Central memory CD4-positive, alpha-beta T cell (primary cell): ENCODE measurements at regions not wholly inside any gene's neighbourhood (a gene's known extent, or its start where the extent isn't known, plus 50 kb on each side); places are given as distances from the start of the nearest gene placed in this dataset.
"Not testable (repeated sequence)": the region's sequence is repeated elsewhere in the genome, so short reads cannot be mapped to it uniquely, and the experiment has no call there.

Source experiments
- DNase-seq: peaks from one replicate; pipeline ENCODE4 v3.0.0; 2022

DNA sequence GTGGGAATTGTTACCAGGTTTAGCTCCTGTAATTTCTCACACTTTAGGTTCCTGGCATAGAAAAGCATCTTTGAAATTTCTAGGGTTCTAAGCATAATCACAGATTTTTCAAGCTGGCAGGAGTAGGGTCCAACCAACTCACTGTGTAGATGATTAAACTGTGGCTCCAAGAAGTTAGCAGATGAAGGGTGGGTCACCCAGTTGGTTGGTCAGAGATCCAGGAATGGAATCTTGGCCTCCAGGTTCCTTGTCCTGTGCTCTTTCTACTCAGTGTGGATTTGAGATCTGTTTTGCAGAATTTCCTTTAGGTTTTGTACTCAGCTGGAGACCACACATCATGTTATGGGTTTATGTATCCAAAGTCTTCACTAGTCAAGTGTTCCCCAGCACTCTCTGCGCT lies 90.3 kb upstream of the MAML3 start:
- no peak for DNase-seq

DNA sequence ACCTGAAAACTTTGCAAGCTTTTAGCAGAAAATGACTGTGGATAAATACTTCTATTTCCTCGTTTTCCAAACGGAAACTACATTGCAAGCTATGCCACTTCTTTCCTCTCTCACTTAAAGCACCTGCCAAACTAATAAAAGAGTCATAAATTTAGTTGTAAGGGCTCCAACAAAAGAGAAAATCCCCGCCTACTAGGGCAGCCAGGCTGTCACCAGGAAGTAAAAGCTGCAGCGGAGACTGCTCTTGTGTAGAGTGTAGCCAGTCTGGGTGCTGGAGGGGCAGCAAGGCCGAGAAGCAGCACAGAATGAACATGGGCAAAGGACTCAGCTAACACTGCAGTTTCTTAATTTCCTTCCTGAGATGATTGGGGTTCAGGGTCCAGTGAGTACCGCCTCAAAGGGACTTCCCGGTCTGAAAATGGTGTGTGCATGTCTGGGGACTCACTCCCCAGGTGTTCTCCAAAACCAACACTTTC lies 89.3 kb upstream of the MAML3 start:
- DNase-seq, result no peak

- no peak for DNase-seq
Observed at GRCh38 chr4:140242357-140243277, 88.6 kb upstream of the MAML3 start.

DNA sequence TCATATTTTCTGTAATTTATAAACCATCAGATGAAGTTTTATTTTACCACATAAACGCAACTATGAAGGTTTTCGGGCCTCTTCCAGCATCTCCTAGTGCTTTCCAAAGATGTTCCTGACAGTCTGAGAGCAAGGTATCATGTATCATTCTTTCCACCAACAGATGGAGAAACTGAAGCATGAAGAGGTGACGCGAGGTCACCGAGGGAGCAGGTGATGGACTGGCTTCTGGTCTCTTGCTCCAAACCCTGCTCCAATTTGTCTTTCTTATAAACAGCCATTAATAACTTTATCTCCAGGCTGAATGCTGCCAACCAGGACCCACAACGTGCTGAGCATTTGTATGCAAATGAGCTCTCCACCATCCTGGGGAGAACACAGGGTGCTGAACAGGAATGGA lies 86.3 kb upstream of the MAML3 start:
- no peak for DNase-seq

GRCh38 chr4:140239311-140239710 lies 85.3 kb upstream of the MAML3 start:
- no peak for DNase-seq

GRCh38 chr4:140238351-140239056 lies 84.5 kb upstream of the MAML3 start:
- no peak for DNase-seq

GRCh38 chr4:140237616-140238350 lies 83.8 kb upstream of the MAML3 start:
- no peak for DNase-seq

DNA sequence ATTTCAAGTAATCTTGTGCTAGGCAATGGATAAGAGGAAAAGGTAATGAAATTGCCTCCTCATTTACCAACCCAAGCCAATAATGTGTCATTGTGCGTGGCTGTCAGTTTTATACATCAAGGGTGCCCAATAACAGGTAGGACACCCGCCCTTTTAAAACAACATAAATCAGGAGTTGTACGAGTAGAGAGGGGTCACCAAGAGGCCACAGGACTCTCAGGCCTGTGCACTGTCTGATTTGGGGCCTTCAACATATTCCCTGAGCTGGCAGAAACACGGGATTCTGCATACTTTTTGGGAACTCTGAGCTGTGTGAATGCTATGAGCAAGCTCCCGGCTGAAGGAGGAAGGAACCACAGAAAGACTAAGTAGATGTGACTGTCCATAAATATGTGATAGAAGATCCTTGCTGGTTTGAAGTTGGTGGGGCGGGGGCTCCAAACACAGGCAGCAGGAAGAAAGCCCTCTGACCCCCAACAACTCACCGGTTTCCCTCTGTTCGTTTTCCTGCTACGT lies 82.7 kb upstream of the MAML3 start:
- DNase-seq, result no peak

DNA sequence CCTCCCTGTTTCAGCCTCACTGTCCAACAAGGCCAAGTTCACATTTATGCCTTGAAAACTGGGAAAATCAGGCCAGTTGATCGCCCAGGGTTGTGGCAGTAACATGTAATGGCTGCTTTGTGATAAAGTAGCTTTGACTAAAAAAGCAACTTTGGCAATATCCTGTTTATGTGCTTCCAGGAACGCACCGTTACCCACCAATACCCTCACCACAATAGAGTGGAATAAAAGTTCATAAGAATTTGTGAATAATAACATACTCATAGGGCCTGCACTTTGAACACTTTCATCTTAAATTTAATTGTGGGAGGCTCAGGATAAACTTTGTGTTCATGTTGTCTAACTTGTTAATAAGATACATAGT lies 80.7 kb upstream of the MAML3 start:
- DNase-seq, result no peak

DNA sequence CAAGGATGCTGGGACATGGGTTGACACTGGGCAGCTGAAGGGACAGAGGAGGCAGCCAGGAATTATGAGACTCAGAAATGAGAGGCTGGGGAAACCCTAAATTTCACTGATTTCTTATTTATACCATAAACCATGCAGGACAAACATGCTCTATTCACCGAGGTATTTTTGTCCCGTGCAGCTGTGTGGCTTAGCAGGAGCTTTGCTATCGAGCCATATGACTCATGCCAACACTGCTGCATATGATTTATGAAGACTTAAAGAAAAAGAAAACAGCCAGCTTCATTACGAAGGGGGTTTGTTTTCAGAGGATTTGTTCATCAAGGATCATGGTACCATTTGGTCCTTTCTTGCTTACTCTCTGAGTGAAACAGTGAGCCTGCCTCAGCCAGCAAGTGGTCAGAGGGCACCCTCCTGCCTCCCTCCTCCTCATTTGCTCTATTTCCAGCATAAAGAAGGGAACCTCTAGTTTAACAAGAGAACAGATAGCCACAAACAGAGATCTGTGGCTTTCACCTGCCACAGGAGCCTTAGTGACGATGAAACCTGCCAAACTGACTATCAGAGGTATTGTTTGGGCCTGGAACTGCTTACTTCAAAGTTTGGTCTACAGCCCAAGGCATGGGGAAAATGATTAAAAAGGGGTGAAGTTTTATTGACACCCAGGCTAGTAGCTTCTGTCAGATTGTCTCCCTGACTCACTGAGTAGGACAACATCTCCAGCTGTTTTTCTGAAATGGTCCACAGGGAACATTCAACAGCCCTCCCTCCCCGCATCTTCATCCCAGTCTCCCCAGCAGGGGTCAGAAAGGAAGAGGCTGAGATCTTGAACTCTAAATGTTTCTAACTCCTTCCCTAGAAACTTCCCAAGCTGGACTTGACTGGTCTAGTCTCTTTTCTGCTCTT lies 80.1 kb upstream of the MAML3 start:
- DNase-seq, result no peak

DNA sequence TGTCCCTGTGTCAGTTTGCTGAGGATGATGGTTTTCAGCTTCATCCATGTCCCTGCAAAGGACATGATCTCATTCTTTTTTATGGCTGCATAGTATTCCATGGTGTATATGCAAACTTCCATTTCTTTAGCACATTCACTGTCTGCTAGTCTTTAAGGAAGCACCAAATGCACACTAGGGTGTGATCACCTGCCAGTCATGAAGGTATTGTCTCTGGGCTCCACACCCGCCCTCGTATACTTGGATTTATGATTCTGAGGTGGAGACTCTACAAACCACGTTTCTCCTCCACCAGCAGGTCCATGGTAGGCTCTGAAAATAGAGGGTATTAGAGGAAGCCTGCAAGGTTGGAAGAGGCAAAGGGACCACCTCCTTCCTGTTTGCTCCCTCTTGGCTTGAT lies 75.9 kb upstream of the MAML3 start:
- no peak for DNase-seq

DNA sequence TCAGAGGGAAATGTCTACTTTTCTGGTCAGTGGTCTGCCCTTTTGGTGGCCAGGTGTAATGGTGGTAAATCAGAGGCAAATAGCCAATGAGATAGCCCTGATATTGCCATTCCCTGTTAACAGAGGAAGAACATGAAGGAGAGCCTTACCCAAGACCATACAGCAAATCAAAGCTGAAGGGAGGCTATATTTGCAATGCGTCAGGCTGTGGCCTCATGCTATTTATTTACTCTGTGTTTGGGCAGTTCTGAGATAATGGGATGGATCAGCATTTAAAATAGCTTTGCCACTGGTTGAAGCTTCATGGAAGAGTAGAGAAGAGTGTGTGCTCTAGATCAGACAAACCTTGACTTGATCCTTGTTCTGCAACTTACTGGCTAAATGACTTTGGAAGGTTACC lies 73.3 kb upstream of the MAML3 start:
- no peak for DNase-seq

- DNase-seq, result no peak
Observed at GRCh38 chr4:140223056-140223810, 69.2 kb upstream of the MAML3 start.

DNA sequence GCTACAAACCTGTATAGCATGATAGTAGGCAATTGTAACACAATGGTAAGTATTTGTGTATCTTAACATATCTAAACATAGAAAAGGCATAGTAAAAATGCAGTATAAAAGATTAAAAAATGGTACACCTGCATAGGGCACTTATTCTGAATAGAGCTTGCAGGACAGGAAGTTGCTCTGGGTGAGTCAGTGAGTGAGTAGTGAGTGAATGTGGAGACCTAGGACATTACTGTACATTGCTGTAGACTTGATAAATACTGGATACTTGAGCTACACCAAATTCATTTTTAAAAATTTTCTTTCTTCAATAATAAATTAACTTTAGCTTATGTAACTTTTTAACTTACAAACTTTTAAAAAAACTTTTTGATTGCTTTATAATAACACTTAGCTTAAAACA lies 68.2 kb upstream of the MAML3 start:
- DNase-seq, result no peak

DNA sequence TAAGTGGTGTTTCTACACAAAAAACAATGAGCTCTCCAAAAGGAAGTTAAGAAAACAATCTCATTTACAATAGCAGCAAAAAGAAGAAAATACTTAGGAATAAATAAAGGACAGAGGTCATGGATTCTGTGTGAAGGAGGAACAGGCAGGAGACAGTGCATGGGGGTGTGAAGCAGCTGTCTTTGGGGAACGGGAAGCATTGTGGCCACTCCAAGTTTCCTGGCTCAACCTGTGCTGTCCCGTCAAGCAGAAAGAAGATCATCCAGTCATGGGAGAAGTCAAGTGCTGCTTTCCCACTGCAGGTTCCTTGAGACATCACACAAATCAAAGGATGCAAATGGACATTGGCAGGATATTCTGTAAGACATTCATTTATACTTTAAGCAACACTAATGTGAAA lies 66.1 kb upstream of the MAML3 start:
- DNase-seq, result no peak

- no peak for DNase-seq
Observed at GRCh38 chr4:140219567-140219966, 65.6 kb upstream of the MAML3 start.

- DNase-seq, result not testable (repeated sequence)
Observed at GRCh38 chr4:140219070-140219469, 65.1 kb upstream of the MAML3 start.

DNA sequence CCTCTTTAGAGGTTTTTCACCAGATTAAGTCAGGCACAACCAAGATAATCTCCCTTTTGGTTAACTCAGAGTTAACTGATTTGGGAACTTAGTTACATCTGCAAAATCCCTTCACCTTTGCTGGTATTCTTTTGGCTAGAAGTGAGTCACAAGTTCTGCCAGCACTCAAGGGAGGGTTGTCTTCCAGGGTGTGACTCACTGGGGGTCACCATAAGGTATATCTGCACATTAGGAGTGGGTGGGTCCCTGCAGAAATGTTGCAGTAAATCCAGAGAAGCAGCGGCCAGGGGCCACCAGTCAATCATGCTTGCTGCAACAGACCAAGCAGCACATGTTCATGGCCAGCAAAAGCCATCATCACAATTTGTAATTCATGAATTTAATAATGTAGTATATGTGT lies 59.8 kb upstream of the MAML3 start:
- DNase-seq, result no peak

DNA sequence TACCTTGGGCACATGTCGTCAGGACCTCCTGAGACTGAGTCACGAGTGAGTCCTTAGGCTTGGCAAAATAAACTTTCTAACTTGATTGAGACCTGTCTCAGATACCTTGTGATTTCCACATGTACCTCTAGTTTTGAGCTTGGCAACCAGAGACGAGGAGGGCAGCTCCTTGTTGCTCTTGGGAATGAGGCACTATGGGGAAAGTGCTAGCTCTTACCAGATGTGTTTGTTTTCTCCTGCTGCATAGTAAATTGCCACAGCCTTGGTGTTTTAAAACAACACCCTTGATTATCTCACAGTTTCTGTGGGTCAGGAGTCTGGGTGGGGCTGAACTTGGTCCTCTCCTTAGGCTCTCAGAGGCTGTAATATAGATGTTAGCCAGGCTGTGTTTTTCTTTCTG lies 59.1 kb upstream of the MAML3 start:
- no peak for DNase-seq

DNA sequence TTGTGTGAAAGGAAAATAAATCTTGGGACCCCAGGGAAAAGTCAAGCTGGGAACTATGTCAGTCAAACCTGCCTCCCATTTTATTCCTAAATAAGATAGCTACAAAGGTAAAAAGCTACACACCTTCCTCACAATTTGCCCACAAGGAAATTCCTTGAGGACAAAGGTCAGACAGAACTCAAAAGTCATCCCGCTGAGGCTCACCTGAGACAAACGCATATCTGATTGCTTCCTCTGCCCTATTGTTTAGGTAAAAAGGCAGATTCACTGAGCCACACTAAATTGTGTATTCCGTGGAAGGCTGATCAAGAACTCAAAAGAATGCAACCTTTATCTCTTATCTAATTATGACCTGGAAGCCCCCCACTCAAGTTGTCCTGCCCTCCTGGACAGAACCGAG lies 58.7 kb upstream of the MAML3 start:
- no peak for DNase-seq

DNA sequence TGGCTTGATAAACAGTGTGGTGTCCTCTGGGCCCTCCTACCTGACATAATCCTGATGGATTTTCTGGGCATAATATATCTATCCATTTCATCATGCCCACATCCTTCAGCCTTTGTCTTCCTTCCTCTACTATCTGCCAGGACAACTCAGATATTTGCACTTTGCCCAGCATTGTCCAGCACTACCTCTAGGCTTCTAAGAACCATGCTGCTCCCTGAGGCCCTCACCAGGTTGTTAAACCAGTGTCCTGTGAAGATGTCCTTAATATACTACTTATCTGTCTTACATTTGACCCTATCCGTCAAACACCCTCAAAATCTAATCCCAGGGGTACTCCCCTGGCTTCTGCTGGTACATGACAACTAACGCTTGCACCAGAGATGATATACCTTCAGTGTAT lies 58.2 kb upstream of the MAML3 start:
- DNase-seq, result no peak
